ENCODE measurements at regions not wholly inside any gene's neighbourhood (a gene's known extent, or its start where the extent isn't known, plus 50 kb on each side); places are given as distances from the start of the nearest gene placed in this dataset.

DNA sequence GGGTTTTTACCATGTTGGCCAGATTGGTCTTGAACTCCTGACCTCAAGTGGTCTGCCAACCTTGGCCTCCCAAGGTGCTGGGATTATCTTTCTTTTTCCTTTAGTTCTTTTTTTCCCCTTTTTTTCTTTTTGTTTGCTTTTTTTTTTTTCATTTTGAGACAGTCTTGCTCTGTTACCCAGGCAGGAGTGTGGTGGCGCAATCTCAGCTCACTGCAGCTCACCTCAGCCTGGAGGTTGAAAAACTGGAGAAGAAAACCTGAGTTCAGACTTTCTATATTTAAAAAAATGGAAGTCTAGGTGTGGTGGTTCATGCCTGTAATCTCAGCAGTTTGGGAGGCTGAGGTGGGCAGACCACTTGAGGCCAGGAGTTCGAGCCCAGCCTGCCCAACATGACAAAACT, 181.1 kb upstream of the HS3ST1 start:
- DNase-seq = no peak

DNA sequence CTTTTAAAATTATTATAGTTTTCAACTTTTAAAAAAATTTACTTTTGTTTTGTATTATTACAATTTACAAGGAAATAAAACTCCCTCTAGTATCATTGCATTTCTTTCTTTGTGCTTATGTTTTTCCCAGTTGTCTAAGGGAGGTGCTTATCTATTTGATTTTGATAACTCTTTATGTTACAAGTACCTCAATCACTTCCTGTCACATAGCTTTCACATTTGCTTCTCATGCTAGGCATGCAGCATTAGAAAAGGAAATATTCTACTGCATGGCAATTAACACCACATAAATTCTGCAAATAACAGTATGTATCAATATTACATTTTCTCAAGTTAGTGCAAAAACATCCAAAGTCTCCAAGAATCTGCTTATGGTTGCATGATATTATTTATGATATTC, 180.3 kb upstream of the HS3ST1 start:
- no peak for DNase-seq

DNA sequence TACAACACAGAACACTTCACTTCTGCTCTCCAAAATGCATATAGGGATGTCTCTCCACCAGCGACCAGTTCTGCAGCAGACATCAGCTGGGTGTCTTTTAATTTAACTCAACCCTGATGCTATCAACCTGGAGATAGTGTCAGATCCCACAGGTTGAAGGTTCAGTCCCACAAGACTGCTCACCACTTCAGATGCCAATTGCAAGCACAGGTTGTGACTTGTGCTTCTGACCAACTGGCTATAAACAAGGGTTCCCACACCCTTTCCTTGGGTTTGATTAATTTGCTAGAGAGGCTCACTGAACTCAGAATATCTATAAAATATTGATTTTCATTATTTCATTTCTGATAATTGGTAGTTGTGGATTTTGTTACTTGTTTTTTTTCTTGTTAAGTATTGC, 177.4 kb upstream of the HS3ST1 start:
- no peak for DNase-seq

DNA sequence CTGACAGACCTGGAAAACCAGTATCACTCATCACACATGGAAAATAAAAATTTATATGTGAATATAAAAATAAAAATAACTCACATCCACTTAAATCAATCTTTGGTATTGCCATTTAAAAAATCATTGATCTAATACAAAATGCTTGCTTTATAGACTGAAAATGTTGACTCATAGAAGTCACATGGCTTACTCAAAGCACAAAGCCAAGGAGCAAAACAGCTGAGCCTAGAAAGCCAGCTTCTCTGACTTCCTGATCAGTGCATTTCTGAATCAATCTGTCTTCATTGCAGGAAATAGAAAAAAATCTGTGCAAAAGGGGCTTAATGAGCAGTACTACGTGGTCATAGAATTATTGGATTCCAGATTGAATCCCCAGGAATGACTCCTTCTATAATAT, 176.9 kb upstream of the HS3ST1 start:
- no peak for DNase-seq

DNA sequence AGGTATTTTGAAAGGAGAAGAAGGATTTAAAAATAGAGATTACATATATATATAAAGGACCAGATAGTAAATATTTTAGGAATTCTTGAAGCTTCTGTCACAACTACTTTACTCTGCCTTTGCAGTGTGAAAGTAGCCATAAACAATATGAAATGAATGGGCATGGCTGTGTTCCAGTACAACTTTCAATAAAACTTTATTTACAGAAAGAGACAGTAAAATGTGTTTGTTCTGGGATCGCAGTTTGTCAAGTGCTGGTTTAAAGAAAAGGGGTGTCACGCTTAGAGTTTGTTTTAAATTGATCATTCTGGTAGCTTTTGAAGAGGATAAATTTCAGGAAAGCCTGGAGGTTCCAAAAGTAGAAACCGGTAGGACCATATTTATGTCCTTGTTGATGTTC, 176.1 kb upstream of the HS3ST1 start:
- no peak for DNase-seq

DNA sequence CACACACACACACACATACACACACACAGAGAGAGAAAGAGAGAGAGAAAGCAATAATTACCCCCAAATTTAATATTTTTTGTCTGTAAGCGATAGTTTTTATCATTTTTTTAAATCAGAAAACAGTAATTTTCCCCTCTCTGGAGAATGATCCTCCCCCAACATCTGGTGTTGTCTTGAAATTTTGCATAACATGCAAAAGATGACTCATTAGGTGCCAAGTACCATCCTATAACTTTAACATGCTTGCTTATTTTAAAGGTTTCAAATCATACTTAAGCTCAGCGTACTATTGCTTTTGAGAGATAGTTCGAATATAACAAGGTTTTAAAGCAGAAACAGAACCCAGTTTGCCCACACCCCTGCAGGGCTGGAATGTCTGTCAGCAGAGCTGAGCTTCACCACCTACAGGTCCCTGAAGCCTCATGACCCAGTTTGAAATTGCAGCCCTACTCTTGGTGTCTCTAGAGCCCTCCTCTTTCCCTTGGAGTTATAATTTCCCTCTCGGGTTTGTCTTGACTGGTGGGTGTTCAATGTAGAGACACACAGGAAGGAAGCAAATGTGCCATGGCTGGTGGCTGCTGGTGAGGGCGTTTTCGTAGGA, 175.0 kb upstream of the HS3ST1 start:
- DNase-seq = no peak

DNA sequence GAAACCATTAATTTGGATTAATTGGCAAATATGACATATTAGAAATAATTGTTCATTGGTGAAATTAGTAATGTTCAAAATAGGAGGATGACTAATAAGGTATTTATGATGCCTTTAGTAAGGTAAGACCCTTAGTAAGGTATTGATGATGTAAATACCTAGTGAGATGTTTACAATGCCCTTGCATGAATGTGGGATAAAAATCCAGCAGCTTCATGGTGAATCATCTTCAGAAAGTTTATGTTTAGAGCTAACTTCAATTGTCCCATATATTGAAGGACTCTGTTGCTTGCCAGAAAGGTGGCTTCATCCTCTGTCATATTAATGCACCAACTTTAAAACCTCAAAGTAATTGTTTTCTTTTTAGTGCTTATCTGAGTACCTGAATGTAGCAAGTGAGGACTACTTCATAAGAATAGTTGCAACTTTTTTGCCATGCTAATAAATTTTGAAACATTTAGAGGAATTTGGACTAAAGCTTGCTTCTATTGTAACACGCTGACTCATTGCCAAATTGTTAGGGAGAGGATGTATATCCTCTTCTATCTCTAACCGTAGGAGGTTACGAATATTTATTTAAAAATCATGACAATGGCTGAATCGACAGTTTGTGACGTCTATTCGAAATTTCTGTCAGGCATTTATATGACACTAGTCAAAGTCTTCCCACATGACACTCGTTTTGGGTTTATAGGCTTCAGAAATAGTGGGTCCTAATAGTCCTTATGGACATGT, 174.1 kb upstream of the HS3ST1 start:
- no peak for DNase-seq

DNA sequence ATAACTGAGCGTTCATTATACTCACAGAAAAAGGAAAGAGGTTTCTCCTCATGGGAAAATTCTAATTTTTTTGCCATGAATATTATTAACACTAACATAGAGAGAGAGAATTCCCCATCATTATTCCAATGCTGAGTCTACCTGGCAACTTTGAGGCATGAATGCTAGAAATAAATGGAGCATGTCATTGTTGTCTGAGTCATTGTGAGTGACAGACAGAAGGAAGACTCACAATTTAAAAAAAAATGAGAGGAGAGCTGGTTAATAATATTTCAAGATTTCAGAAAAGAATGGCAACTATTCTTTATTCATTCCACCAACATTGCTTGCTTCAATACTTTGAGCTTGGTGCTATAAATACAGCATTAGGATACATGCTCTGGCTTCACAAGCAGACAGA, 170.4 kb upstream of the HS3ST1 start:
- DNase-seq = no peak

DNA sequence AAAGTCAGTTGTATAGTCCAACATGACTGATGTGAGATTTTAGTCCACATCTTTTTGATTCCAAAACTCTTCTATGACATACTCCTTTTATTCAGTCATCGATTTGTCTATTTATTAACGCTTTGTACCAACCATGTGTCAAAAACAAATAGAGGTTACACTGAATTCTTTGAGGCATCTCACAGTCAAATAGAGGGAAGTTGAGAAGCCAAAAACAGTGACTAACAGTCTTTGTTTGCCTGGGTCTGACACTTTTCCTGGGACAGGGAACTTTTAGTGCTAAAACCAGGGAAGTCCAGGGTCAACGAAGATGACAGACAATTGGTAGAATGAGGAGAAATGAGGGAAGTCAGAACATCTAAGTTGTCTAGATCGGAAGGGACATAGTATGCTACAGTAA, 169.9 kb upstream of the HS3ST1 start:
- no peak for DNase-seq

DNA sequence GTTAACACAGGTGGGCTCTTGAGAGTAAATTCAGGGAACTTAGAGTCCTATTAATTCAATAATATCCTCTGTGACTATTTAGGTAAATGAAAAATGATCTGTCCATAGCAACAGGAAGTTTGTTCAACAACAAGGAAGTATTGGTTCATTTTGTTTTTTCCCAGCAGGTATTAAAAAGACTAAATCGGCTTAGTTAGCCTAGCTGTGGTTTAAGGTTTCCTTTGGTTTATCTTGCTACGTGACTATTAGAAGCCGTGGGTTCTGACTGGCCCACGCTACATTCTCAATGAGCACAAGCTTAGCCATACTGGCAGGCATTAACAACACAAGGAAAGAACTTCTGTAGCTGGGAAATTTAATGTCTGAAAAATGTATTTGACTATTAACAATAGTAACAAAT, 168.8 kb upstream of the HS3ST1 start:
- no peak for DNase-seq

DNA sequence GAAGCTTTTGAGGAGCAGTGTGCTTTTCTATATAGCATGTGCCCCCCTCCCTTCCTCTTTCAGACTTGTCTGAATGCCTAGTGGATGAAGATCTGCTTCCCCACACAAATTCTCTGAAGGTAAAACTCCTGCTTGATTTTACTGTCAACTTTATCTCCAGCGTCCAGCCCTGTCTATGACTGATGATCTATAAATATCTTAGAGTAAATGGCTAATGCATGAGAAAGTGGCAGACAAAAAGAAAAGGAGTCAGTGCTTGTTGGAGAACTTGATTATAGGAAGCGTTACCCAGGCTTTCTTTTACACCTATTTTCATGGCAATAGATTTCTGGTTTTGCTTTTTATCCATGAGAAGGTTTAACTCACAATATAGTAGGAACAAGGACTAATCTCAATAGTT, 168.3 kb upstream of the HS3ST1 start:
- no peak for DNase-seq

DNA sequence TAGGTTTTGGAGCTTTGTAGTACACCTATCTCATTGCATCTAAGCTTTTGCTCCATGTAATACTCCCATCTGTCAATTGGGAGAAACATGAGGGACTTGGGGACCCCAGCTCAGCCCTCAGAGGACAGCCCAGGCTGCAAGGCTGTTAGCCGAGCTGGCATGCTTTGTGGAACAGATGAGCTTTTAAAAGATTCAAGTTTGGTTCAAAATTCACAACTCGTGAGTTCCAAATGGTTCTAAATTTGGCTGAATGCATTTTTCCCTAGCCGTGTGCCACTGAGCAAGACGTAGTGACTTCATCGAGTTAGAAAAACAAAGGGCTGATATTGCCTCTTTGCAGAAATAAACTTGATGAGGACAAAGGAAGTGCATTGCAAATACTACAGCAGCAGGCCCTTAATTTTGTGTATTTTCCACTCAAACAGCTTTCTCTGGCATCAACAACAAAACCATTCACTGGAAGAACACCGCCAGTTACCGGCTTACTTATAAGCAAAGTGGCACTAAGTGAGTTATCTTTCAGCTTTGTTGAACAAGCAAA, 165.0 kb upstream of the HS3ST1 start:
- DNase-seq = peak; percentile 52 to 71

DNA sequence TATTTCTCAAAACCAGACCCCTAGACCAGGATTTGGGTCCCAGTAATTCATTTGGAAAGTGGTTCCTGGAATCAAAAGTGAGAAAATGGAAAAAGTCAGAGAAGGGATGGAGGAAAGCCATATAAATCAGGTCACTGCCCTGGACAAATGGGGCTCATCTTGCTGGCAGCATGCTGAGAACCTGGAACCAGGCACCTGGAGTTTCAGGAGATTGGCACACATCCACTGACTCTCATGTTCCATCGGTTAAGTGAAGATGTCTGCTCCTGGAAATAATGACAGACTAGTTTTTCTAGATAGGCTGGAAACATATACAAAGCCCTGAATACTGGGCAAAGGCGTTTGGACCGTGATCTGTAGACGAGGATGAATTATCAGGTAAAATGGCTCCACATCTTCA, 163.6 kb upstream of the HS3ST1 start:
- no peak for DNase-seq

DNA sequence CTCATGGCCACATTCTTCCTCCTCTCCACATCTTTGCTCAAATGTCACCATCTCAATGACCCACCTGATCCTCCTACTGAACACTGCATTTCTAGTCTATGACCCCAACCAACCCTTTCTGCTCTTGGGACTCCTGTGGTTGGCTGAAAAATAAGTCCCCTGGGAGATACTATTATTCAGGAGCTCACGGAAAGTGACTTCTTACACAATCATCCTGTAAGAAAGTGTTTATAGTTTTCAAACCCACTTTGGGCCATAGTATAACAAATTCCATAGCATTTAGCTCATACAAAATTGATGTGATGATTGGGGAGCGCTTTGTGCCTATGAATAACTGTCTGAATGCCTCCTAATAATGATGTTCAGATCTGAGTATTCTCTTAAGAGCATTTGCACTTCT, 161.4 kb upstream of the HS3ST1 start:
- no peak for DNase-seq

DNA sequence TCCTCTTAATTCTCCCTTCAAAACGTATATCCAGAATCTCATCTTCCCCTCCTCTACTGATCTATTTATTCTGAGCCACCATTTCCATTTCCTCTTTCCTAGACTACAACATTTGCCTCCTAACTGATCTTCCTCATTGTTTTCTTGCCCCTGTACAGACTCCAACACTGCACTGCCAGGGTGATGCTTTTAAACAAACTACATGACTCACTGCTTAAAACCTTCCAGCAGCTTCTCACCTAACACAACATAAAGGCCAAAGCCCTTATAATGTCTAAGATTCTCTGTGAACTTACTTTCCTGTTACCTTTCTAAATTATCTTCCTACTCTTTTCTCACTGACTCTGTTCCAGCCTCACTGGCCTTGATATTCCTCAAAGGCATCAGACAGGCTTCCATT, 161.0 kb upstream of the HS3ST1 start:
- no peak for DNase-seq

DNA sequence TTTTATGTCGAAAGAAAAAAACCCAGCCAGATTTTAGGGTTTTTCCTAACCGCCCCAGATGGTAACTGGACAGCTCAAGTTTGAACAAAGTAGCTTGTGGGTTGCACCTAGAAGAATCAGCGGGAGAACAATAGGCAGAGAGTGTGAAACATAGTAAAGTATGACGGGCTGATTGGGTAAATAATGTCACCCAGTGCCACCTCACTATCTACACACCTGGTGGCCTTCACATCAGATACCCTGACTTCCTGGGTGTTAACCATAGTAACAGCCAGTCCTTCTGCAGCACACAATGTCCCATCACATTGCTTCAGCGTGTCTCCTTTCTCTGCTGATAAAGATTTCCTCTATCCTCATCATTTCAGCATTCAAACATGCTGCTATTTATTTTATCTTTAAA, 159.1 kb upstream of the HS3ST1 start:
- DNase-seq = no peak

DNA sequence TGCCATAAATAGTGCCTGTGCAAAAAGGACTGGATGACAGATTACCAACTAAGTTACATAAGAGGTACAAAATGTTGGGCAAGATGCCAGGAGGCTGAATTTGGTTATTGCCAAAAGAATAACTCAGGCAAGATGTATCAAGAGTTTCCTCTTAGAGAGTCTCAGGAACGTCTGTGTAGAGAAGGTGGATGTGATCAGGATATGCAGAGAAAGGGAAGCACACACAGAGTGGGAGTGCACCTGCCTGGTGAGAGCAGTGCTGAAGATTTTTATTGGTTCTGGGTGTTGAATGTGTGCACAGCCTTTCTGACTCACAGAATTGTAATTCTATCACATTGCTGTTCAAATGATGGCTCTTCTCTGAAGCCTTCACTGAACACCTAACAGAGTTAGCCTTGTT, 156.8 kb upstream of the HS3ST1 start:
- DNase-seq = peak in 1 of 2 experiments; percentile 29

DNA sequence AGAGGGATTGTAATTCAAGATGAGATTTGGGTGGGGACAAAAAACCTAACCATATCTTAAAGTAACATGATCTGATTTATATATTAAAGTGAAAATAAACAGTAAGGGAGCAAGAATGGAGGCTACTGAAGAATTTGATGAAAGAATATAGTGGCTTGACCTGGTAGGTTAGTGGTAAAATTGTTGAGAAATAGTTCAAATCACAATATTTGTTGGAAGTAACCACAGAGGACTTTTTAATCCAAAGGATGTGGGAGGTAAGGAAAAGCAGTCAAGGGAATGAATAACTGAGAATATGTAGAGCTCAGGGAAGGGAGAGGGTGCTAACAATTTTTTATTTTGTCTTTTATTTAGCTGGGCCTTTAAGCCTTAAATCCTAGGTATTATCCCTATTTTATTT, 139.8 kb upstream of the HS3ST1 start:
- no peak for DNase-seq

DNA sequence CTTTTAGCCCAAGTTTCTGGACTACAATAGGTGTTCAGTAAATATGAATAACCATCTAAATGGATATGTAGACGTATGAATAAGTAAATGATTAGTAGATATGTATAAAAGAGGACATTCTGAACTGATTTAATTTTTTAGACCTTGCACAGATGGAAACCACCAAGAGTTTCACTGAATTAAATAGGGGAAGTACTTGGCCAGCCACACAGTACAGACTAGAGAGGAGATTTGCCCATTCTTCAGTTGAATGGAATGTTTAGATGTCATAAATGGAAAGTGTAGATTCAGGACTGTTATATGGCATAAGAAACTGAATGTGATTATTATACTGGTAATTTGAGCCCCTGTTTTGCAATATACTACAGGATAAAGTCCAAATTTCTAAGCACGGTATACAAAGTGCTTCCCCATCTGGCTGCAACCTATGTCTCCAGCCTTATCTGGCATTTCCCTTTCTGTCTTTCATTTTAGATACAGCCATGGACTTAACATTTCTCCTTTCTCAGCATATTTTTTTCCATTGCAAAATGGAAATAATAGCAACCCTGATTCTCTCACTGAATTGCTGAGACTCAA, 137.8 kb upstream of the HS3ST1 start:
- no peak for DNase-seq

DNA sequence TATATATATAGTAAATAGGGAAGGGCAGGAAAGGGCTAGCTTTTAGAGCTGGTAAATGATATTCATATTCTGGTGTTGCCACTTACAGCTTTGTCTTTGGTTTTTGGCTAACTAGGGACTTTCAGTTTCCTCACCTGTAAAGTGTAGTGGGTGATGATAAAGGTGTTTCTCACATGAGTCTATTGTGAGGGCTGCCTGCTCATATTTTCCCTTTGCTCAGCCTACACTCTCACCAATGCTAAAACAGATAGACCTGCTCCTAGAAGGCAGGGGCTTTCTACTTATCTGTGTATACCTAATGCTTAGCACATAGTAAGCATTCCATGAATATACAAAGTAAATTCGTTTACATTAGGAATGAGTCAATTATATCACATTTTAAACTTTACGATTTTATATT, 137.2 kb upstream of the HS3ST1 start:
- no peak for DNase-seq

DNA sequence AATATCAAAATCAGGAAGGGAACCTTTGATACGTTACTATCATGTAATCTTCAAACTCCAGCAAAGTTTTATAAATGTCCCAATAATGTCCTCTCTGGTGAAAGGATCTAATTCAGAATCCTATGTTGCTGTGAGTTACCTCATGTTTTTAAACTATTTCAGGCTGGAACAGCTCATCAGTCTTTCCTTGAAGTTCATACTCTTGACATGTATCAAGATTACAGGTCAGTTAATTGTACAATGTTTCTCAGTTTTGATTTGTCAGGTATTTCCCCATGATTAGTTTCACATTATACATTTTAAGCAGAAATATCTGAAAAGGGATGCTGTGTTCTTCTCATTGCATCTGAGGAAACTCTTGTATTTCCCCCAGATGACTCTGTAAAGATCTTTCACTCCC, 136.5 kb upstream of the HS3ST1 start:
- no peak for DNase-seq

DNA sequence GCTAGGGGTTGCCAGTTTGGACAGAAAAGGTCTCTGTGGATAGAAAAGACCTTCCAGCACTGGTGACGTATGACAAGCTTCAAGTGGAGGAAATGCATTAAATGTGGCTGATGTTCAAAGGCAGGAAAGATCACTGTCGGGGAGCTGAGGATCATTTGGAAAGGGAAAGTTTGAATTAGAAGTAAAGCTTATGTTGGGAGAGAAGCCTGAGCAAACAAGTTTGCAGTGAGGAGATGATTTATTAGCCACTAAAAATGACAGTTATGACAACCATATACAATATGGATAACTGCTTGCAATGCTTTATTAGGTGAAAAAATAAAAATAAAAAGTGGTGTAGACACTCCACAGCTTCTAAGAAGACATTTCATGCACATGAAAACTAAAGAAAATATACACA, 135.3 kb upstream of the HS3ST1 start:
- no peak for DNase-seq

DNA sequence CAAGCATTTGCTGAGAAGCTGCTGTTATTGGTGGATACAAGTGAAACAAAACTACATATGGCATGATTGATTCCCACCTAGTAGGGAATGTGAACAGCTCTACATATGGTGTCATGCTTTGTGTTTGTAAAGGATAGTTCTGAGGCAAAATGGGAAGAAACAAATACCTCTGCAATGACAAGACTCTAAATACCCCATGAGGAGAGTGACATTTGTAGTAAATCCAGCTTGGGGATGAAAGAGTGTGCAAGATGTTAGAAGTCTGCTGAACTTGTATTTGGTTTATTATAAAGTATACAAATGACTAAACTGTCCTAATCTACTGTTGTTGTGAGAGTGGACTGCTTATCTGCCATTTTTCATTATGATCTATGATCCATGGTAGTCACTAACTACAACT, 120.8 kb upstream of the HS3ST1 start:
- no peak for DNase-seq

DNA sequence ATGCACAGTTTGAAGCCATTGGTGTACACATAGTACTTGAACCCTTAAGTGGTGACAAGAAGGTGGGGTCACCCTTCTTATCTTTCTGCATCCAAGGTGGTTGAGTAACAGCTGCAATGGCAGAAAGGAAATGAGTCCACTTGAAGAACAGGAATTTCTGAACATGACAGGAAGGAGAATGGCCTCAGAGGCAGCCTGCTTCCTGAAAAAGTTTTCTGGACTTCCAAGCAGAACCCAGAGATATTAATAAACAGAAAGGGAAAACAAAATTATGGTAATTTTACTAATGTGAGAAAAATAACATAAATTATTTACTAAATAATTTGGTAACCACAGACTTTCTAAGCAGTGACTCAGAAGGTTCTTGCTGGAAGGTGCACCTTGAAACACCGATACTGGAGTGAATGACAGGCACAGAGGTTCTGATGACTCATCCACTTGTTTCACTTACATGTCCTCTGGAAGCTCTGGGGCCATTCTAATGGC, 119.9 kb upstream of the HS3ST1 start:
- DNase-seq = no peak
